ENCODE measurements at regions not wholly inside any gene's neighbourhood (a gene's known extent, or its start where the extent isn't known, plus 50 kb on each side); places are given as distances from the start of the nearest gene placed in this dataset.

DNA sequence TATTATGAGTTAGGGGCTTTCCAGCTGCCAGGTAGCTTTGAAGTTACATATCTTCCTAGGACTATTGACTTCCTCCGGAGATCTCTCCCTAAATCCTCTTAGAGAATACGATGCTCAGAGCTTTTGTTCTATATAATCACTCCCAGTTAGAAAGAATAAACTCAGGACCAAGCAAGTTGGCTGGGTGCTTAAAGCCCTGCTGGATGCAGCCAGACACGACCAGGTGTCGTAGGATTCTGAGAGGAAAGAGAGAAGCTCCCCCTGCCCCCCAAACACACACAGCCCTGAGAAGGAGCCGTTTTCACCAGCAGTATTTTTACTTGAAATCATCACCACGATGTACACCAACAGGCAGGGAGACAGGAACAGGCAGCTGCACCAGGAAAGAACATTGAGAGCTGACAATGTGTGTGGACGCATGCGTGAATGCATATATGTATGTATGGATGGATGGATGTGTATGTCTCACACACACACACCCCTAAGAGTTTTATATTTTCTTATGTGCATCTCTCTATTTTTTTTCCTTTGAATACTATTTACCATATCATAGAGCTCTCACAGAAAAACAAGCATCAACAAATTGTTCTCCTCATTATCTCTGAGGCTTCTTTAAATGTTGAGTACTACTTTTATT, 382.6 kb downstream of the EPHA4 start:
- TF ChIP-seq, protein P1, sequence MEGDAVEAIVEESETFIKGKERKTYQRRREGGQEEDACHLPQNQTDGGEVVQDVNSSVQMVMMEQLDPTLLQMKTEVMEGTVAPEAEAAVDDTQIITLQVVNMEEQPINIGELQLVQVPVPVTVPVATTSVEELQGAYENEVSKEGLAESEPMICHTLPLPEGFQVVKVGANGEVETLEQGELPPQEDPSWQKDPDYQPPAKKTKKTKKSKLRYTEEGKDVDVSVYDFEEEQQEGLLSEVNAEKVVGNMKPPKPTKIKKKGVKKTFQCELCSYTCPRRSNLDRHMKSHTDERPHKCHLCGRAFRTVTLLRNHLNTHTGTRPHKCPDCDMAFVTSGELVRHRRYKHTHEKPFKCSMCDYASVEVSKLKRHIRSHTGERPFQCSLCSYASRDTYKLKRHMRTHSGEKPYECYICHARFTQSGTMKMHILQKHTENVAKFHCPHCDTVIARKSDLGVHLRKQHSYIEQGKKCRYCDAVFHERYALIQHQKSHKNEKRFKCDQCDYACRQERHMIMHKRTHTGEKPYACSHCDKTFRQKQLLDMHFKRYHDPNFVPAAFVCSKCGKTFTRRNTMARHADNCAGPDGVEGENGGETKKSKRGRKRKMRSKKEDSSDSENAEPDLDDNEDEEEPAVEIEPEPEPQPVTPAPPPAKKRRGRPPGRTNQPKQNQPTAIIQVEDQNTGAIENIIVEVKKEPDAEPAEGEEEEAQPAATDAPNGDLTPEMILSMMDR (IDR thresholded peaks at IDR 0.05; ENCODE audit: insufficient read depth, low read depth, low read length) = no peak
- ChIA-PET POLR2A (no interaction called here), CTCF (interaction anchor here (0.5 kb wide), 1 partner anchor 1786 kb away, joined by 3 read pairs; no protein-coding TSS in a partner anchor)
- H3K4me3 ChIP-seq (ENCODE audit: low read depth, low read length) = no peak overlapping the region
- no peaks in the 10 kb centered on the region for H3K36me3 ChIP-seq (ENCODE audit: control insufficient read depth, insufficient read depth, low read length)
- H3K27me3 ChIP-seq (ENCODE audit: control insufficient read depth, insufficient read depth, low read length) = no peaks in the 10 kb centered on the region
- DNase-seq (ENCODE audit: low read depth) = no peak

DNA sequence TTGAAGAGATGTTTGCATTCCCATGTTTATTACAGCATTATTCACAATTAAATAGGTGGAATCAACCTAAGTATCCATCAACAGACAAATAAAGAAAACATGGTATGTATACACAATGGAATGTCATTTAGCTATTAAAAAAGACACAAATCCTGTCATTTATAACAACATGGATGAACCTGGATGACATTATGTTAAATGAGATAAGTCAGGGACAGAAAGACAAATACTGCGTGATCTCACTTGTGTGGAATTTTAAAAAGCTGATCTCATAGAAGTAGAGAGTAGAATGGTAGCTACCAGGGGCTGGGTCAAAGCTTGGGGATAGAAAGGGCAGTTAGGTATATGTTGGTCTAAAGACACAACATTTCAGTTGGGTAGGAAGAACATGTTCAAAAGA, 376.3 kb downstream of the EPHA4 start:
- ChIA-PET POLR2A (no interaction called here), CTCF (no interaction called here)
- TF ChIP-seq, protein P1 (IDR thresholded peaks at IDR 0.05; ENCODE audit: insufficient read depth, low read depth, low read length) = no peak
- no peaks in the 10 kb centered on the region for H3K27me3 ChIP-seq (ENCODE audit: control insufficient read depth, insufficient read depth, low read length)
- H3K36me3 ChIP-seq (ENCODE audit: control insufficient read depth, insufficient read depth, low read length) = no peaks in the 10 kb centered on the region
- no peak overlapping the region for H3K4me3 ChIP-seq (ENCODE audit: low read depth, low read length)
- no peak for DNase-seq (ENCODE audit: low read depth)

DNA sequence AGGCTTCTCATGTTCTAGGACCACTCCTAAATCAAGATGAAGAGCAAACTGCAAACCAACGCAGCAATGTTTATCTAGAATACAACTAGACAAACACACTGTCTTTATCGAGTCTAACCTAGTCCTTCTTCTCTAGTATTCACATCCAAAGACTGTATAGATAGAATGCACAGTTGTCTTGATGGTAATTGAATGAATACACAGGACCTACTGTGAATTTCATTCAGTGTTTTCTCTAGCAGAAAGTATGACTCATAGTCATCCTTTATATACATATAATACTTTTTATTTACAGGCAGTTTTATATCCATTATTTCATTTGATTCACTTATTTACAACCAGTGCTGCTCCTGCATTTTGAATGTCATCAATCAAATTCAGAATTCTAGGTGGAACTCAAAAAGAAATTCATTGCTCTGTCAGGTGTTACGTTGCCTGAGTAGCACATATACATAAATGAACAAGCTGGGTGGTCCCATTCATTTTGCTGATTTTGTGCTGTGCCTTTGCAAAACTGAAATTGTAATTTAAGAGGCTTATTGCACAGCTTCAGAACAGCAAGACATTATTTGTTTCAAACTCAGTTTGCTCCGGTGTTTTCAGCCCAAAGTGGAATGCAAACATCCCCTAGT, 374.8 kb downstream of the EPHA4 start:
- Histone ChIP-seq H3K4me3 (ENCODE audit: low read depth, low read length) (no peak overlapping the region), H3K27me3 (ENCODE audit: control insufficient read depth, insufficient read depth, low read length) (no peaks in the 10 kb centered on the region), H3K36me3 (ENCODE audit: control insufficient read depth, insufficient read depth, low read length) (no peaks in the 10 kb centered on the region)
- CTCF ChIA-PET = interaction anchor here (0.6 kb wide), 1 partner anchor 157 kb away, joined by 4 read pairs; no protein-coding TSS in a partner anchor
- TF ChIP-seq, protein P1 (IDR thresholded peaks at IDR 0.05; ENCODE audit: insufficient read depth, low read depth, low read length) = no peak
- POLR2A ChIA-PET = no interaction called here
- DNase-seq (ENCODE audit: low read depth) = no peak

DNA sequence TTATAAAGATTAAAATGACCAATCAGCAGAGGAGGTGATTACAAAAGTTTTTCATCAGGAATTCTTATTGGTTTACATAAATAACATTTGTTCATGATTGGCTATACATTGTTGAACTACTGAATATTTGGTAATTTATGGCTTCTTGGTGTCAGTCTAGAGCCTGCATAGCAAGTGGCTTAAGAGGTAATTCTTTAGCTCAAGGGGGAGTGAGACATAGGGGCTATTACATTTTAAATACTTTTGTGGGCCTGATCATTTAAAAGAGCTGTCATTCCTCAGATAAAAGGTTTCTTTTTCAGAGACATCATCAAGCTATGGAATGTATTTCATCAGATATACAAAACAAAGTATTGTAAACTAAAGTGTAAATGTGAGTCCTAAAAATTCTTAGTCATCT, 373.8 kb downstream of the EPHA4 start:
- POLR2A ChIA-PET = no interaction called here
- Histone ChIP-seq H3K36me3 (ENCODE audit: control insufficient read depth, insufficient read depth, low read length) (no peaks in the 10 kb centered on the region), H3K27me3 (ENCODE audit: control insufficient read depth, insufficient read depth, low read length) (no peaks in the 10 kb centered on the region), H3K4me3 (ENCODE audit: low read depth, low read length) (no peak overlapping the region)
- DNase-seq (ENCODE audit: low read depth) = no peak
- TF ChIP-seq, protein P1 (IDR thresholded peaks at IDR 0.05; ENCODE audit: insufficient read depth, low read depth, low read length) = no peak
- CTCF ChIA-PET = no interaction called here

DNA sequence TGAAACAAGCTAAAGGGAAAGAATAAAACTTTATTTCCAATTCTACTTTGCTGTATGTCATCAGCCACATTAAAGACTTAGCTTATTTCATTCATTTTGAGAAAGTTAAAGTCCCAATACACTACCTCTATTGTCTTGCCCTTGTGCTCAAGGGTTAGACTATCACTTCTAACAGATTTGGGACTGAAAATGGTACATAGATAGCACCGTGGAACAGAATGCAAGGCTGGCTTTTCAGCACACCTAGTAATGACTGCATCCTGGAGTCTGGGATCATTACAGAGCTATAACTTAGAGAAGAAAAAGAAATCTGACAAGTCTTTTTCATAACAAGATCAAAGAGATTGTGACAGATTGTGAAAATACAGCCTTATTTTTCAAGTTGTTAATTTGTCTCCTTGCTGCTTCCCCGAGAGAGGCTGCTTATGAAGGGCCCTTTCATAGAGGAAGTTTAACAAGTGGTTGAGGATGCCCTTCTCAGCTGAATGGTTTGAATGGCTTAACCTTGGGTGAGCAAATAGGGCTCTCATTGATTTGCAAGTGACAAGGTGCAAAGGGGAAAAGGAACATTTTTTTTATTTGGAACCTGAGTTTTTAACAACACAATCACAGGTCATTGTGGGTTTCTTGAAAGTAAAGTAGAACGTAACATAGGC, 371.8 kb downstream of the EPHA4 start:
- no peaks in the 10 kb centered on the region for H3K27me3 ChIP-seq (ENCODE audit: control insufficient read depth, insufficient read depth, low read length)
- ChIA-PET POLR2A (no interaction called here), CTCF (interaction anchor here (0.6 to 0.8 kb wide), 4 partner anchors 31 to 796 kb away, joined by 3 read pairs; no protein-coding TSS in a partner anchor)
- TF ChIP-seq, protein P1 (IDR thresholded peaks at IDR 0.05; ENCODE audit: insufficient read depth, low read depth, low read length) = no peak
- no peaks in the 10 kb centered on the region for H3K36me3 ChIP-seq (ENCODE audit: control insufficient read depth, insufficient read depth, low read length)
- DNase-seq (ENCODE audit: low read depth) = no peak
- no peak overlapping the region for H3K4me3 ChIP-seq (ENCODE audit: low read depth, low read length)
